ES-I3 (cell line): ENCODE measurements at regions not wholly inside any gene's neighbourhood (a gene's known extent, or its start where the extent isn't known, plus 50 kb on each side); places are given as distances from the start of the nearest gene placed in this dataset.

ENCODE experiments used
- H3K36me3 ChIP-seq: 2 replicates; pipeline ENCODE4 v1.6.1; 2013; ENCODE audit warnings: mild to moderate bottlenecking, low read length, control low read depth, moderate library complexity; ENCODE audit not compliant: insufficient read depth
- H3K4me1 ChIP-seq: 2 replicates; pipeline ENCODE4 v1.6.1; 2013; ENCODE audit warnings: mild to moderate bottlenecking, control low read depth, low read length; ENCODE audit not compliant: insufficient read depth
- H3K9ac ChIP-seq: 2 replicates; pipeline ENCODE4 v1.6.1; 2013; ENCODE audit warnings: low read depth, mild to moderate bottlenecking, low read length, moderate library complexity
- H3K9me3 ChIP-seq: 2 replicates; pipeline ENCODE4 v1.6.1; 2013; ENCODE audit warnings: mild to moderate bottlenecking, low read length, moderate library complexity; ENCODE audit not compliant: control insufficient read depth, insufficient read depth

- H3K9me3 ChIP-seq, result 0 out of 2 replicates have a peak, but pooled peaks cover 2% of the 10 kb centered on the region
- no peak overlapping the region for H3K9ac ChIP-seq
- H3K4me1 ChIP-seq, result no peaks in the 10 kb centered on the region
- no peaks in the 10 kb centered on the region for H3K36me3 ChIP-seq
These were observed 202.2 kb upstream of the STARD13 start for GRCh38 chr13:33487575-33488243.

DNA sequence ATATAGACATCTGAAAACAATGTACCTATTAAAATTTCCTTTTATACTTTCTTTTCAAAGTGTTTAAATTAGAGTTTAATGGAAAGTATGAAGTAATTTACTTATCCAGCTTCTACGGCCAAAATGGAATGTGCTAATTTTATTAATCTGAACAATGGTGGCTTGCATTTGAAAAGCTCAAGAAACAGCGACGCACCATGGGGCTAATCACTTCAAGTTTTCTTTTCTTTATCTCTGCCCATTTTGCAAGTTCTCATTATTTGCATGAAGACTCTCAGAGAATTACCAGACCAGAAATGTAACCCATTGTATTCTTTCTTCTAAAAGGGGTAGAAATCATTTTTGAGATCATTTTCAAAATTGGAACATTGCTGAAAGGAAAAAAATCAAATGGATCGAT is 204.0 kb upstream of the STARD13 start:
- H3K9me3 ChIP-seq, result no peaks in the 10 kb centered on the region

DNA sequence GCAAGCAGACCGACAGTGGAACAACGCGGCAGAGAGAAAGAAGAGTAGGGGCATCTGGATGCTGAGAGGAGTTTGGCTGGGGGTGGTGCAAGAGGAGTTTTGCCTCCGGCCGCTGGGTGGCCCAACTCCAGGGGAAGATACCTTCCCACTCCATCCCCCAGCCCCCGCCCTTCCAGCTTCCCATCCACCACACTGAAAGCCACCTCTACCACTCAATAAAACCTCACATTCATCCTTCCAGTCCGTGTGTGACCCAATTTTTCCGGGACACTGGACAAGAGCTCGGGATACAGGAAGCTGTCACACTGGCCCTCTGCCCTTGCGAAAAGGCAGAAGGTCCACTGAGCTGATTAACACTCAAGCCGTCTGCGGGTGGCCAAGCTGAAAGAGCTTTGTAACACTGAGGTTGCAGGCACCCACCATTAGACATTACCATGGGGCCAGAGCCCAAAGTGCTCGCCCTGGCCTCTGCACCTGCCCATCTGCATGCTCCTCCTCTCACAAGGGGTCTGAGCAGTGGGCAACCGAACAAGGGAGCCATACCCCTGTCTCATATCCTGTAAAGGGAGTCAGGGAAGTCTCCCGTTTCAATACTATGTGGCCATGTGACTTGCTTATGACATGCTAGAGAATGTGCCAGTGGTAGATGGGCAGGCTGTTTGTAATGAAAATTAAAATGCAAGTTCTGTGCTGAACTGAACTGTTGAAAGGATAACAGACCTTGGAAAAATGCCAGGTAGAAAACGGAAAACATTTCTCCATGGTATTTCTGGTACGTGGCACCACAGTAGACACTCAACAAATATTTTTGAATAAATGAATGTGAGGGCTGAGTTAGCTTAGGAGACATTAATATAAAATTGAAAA is 205.1 kb upstream of the STARD13 start:
- no peaks in the 10 kb centered on the region for H3K9me3 ChIP-seq
- peak overlapping the region; percentile 32; the same call in 1 of the 2 replicates for H3K9ac ChIP-seq
- peaks cover 7% of the 10 kb centered on the region for H3K4me1 ChIP-seq
- H3K36me3 ChIP-seq, result no peaks in the 10 kb centered on the region

More for the DNA sequence above, 204.0 kb upstream of the STARD13 start:
- Histone ChIP-seq H3K4me1 (peaks cover 3% of the 10 kb centered on the region; the same call in 1 of the 2 replicates), H3K36me3 (no peaks in the 10 kb centered on the region), H3K9ac (no peak overlapping the region)

DNA sequence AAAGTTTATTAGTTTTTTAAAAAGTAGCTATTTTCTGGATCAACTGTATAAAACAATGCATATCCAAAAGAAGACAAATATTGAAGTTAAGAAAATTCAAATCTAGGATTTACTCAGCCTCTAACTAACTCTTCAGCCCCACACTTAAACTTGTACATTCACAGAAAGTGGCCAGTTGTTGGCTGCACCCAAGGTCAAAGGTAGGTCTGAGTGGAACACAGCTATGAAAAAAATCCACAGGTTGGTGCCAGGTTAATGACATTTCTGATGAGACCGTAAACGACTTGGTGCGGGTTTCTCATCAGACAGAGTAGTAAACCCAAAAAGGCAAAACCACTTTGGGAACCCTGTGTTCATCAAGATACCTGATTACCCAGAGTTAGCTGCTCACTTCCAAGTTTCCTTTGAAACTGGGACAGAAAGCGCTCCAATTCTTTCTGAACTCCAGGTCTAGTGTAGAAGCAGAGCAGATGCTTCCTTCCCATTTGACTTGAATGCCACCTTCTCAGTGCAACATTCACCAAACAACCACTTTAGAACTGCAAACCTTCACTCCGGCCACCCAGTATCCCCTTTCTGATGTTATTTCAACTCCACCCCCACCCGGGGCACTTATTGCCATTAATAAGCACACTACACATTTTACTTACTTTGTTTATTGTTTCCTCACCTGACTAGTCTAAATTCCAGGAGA is 208.3 kb upstream of the STARD13 start:
- H3K4me1 ChIP-seq, result peaks cover 7% of the 10 kb centered on the region
- H3K9me3 ChIP-seq, result no peaks in the 10 kb centered on the region
- H3K9ac ChIP-seq, result no peak overlapping the region
- no peaks in the 10 kb centered on the region for H3K36me3 ChIP-seq

DNA sequence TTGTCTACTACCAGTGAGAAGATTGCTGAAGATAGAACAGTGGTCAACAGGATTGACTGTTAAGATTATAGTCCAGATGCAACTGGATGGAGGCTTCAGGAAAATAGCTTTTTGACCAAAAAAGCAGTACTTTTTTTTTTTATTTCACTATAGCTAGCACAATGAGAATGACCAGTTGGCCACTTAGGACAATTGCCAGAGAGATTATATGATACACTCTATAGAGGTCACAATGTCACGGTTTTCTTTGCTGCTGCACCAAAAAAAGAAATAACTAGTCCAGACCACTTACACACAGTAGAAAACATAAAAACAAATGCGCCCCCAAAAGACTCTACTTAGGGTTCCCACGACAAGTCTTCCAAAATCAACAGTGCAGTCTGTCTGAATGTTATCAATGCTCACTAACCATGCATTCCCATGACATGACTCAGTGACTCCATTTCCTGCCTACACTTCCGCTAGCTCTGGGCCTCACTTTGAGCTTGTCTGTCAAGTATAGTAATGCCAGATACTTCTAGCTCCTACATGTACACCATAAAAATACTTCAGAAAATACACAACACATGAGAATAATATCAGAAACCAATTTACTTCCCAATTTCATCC is 209.1 kb upstream of the STARD13 start:
- H3K9me3 ChIP-seq, result no peaks in the 10 kb centered on the region
- H3K4me1 ChIP-seq, result peaks cover 7% of the 10 kb centered on the region
- H3K9ac ChIP-seq, result no peak overlapping the region
- no peaks in the 10 kb centered on the region for H3K36me3 ChIP-seq

GRCh38 chr13:33496336-33496735 is 210.8 kb upstream of the STARD13 start:
- no peak overlapping the region for H3K9ac ChIP-seq
- H3K9me3 ChIP-seq, result no peaks in the 10 kb centered on the region
- no peaks in the 10 kb centered on the region for H3K36me3 ChIP-seq
- peaks cover 7% of the 10 kb centered on the region for H3K4me1 ChIP-seq

DNA sequence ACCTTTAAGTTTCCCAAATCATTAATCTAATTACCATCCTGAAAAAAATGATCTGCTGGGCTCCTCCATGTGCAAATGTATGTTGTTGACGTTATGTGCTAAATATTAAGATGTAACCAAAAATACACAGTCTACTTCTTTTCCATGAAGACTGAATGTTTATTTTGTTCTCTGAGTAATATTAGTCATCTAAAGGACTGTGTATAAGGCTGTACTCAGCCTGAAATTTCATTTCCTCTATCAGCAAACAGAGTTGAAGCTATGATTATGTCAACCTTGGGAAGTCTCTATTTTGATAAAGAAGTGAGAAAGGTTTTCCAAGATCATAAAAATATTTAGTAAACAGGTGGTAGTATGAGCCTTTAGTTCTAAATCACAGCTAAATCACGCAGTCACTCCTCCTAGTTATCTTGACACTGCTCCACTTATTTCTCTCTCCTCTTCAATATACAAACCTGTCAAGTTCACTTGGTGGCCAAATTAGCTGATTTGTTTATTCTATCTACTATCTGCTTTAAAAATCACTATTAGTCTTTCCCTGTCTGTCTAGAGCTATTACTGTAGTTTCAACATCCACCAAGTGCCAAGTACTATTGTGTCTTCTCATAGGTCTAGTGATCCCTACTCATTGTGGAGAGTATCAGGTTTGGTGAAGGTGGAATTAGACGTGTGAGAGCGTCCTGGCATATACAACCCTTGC is 211.7 kb upstream of the STARD13 start:
- no peaks in the 10 kb centered on the region for H3K36me3 ChIP-seq
- H3K9ac ChIP-seq, result no peak overlapping the region
- peaks cover 7% of the 10 kb centered on the region for H3K4me1 ChIP-seq
- no peaks in the 10 kb centered on the region for H3K9me3 ChIP-seq

DNA sequence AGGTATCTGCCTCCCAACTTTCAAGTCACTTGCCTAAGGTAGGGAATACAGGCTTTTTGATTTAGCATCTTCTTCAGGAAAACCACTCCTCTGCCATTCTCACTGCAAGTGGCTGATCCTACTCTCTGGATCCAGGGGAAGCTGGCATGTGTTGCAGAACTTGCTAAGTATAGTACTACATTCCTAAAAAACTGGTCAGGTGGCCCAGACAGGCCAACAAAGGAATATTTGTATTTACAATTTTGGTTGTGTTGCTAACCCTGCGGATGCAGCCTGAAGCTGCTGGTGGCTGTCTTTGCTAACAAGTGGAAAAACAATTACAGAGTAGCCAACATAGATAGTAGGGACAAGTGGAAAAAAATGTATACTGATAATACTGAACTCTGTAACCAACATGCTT is 222.5 kb upstream of the STARD13 start:
- no peak overlapping the region for H3K9ac ChIP-seq
- no peaks in the 10 kb centered on the region for H3K4me1 ChIP-seq
- H3K36me3 ChIP-seq, result no peaks in the 10 kb centered on the region
- H3K9me3 ChIP-seq, result no peaks in the 10 kb centered on the region

GRCh38 chr13:33509642-33510229 is 224.2 kb upstream of the STARD13 start:
- no peak overlapping the region for H3K9ac ChIP-seq
- H3K36me3 ChIP-seq, result no peaks in the 10 kb centered on the region
- H3K9me3 ChIP-seq, result no peaks in the 10 kb centered on the region
- no peaks in the 10 kb centered on the region for H3K4me1 ChIP-seq

- Histone ChIP-seq H3K36me3 (no peaks in the 10 kb centered on the region), H3K9ac (no peak overlapping the region), H3K4me1 (no peaks in the 10 kb centered on the region), H3K9me3 (no peaks in the 10 kb centered on the region)
These were observed 224.9 kb upstream of the STARD13 start for GRCh38 chr13:33510350-33510970.

DNA sequence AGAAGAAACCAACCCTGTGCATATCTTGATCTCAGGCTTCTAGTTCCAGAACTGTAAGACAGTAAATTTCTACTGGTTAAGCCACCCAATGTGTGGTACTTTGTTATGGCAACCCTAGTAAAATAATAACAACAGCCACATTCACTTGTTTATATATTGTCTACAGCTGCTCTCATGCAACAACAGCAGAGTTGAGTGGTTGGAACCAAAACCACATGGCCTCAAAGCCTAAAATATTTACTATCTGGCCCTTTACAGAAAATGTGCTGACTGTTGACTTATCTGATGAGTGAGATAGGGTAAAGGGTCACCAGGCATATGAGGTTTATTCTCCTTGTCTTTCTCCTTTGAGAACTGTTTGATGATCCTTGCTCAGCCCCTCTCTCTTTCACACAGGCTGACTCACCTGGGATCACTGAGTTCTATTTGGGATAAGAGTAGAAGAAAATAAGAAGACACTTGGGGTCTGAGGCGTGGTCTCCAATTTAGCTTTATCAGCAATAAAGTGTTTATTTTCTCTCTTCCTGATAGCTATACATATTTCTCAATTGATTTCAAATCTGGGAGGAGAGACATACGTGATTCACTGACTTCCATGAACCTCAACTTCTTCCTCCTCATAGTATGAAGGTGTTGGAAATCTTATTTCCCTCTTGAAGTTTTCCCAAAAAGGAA is 227.5 kb upstream of the STARD13 start:
- Histone ChIP-seq H3K9ac (no peak overlapping the region), H3K36me3 (no peaks in the 10 kb centered on the region)

DNA sequence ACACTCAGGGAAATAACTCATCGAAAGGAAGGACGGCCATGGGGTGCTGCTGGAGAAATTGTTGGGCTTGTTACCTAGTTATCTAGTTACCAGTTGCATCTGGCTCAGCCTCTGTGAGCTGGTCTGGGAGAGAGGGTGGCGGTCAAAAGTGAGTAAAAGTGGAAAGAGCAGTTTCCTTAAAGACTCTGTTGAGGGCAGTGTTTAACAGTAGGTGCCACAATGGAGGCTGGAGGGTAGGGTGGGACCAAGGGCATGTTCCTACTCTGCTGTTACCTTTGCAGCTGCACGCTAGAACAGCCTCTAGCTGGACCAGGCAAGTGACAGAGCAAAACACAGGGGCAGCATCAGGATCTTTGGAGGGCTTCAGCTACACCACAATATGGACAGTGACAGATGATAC is 228.8 kb upstream of the STARD13 start:
- Histone ChIP-seq H3K9ac (no peak overlapping the region), H3K9me3 (no peaks in the 10 kb centered on the region), H3K4me1 (peaks cover 16% of the 10 kb centered on the region), H3K36me3 (no peaks in the 10 kb centered on the region)

More for the DNA sequence above, 227.5 kb upstream of the STARD13 start:
- Histone ChIP-seq H3K9me3 (no peaks in the 10 kb centered on the region), H3K4me1 (peaks cover 7% of the 10 kb centered on the region)

GRCh38 chr13:33515146-33515545 is 229.6 kb upstream of the STARD13 start:
- Histone ChIP-seq H3K36me3 (no peaks in the 10 kb centered on the region), H3K9me3 (no peaks in the 10 kb centered on the region), H3K4me1 (peaks cover 16% of the 10 kb centered on the region)

More at GRCh38 chr13:33515146-33515545, 229.6 kb upstream of the STARD13 start:
- H3K9ac ChIP-seq, result no peak overlapping the region
